ENCODE measurements at regions not wholly inside any gene's neighbourhood (a gene's known extent, or its start where the extent isn't known, plus 50 kb on each side); places are given as distances from the start of the nearest gene placed in this dataset.

DNA sequence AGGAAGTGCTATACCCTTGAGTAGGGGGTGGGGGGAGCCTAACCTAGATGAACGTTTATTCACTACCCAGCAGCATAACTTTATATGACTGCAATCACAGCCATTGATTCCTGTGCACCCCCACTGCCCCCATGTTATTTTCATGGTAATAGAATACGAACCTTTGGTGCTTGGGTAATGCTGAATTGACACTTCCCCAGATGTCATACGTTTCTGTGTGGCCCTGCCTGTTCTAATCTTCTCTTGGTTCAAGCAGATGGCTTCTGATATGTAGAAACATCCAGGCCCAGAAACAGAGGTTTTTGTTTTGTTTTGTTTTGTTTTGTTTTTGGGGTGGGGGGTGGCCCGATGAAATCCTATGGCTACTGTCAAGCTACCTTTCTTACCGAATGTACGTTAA lies 237.9 kb upstream of the TOPAZ1 start:
- TF ChIP-seq, protein P1, sequence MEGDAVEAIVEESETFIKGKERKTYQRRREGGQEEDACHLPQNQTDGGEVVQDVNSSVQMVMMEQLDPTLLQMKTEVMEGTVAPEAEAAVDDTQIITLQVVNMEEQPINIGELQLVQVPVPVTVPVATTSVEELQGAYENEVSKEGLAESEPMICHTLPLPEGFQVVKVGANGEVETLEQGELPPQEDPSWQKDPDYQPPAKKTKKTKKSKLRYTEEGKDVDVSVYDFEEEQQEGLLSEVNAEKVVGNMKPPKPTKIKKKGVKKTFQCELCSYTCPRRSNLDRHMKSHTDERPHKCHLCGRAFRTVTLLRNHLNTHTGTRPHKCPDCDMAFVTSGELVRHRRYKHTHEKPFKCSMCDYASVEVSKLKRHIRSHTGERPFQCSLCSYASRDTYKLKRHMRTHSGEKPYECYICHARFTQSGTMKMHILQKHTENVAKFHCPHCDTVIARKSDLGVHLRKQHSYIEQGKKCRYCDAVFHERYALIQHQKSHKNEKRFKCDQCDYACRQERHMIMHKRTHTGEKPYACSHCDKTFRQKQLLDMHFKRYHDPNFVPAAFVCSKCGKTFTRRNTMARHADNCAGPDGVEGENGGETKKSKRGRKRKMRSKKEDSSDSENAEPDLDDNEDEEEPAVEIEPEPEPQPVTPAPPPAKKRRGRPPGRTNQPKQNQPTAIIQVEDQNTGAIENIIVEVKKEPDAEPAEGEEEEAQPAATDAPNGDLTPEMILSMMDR (conservative IDR thresholded peaks at IDR 0.05 in 1 of 2, IDR thresholded peaks at IDR 0.05 in 1 of 2; ENCODE audit: extremely low read depth in 1 of 2, insufficient read depth in 1 of 2, low read depth in 1 of 2, low read length in 2 of 2): no peak
- no peak for TF ChIP-seq EZH2 (IDR thresholded peaks at IDR 0.05; ENCODE audit: borderline replicate concordance, low read length)

Measured in mammary epithelial cell (primary cell).